Neutrophil (primary cell): ENCODE measurements at regions not wholly inside any gene's neighbourhood (a gene's known extent, or its start where the extent isn't known, plus 50 kb on each side); places are given as distances from the start of the nearest gene placed in this dataset.

ENCODE experiments used
- H3K27ac ChIP-seq: fragments of 200-600 bp; sonication (generic); 2 replicates; pipeline ENCODE4 v1.5.1; 2016; ENCODE audit warnings: mild to moderate bottlenecking, moderate library complexity
- H3K27me3 ChIP-seq: fragments of 200-600 bp; sonication (generic); 2 replicates; pipeline ENCODE4 v1.6.0; 2016; ENCODE audit warnings: mild to moderate bottlenecking
- H3K36me3 ChIP-seq: fragments of 200-600 bp; sonication (generic); 2 replicates; pipeline ENCODE4 v1.5.1; 2017
- H3K4me1 ChIP-seq, 2 experiments: fragments of 200-600 bp in 1 of 2; sonication (generic) in 1 of 2; 1 replicate in 1 of 2; 2 replicates in 1 of 2; pipeline versions ENCODE4 v1.5.1 to v1.6.1; 2013 to 2016; ENCODE audit warnings: low read depth in 1 of 2, low read length in 1 of 2, mild to moderate bottlenecking in 1 of 2, moderate library complexity in 1 of 2; ENCODE audit not compliant: control insufficient read depth in 1 of 2, insufficient read depth in 1 of 2
- H3K4me3 ChIP-seq, 2 experiments: fragments of 200-600 bp in 1 of 2; sonication (generic) in 1 of 2; 1 replicate in 1 of 2; 2 replicates in 1 of 2; pipeline ENCODE4 v1.5.1; 2013 to 2016; ENCODE audit warnings: low read depth in 1 of 2, low read length in 1 of 2, mild to moderate bottlenecking in 1 of 2, moderate library complexity in 1 of 2
- H3K9me3 ChIP-seq: fragments of 200-600 bp; sonication (generic); 2 replicates; pipeline ENCODE4 v1.5.1; 2016
- CTCF ChIP-seq: fragments of 200-600 bp; sonication (generic); IDR thresholded peaks from 2 replicates; pipeline ENCODE4 v1.5.1; 2016; ENCODE audit warnings: antibody characterized with exemption

- Histone ChIP-seq H3K27ac (no peak overlapping the region), H3K36me3 (no peaks in the 10 kb centered on the region), H3K4me3 (no peak overlapping the region), H3K4me1 (no peaks in the 10 kb centered on the region), H3K27me3 (no peaks in the 10 kb centered on the region), H3K9me3 (no peaks in the 10 kb centered on the region)
- no peak for TF ChIP-seq CTCF
Measured at GRCh38 chr11:116543911-116544475, 228.8 kb downstream of the BUD13 start.

GRCh38 chr11:116543099-116543498 is 229.7 kb downstream of the BUD13 start:
- no peaks in the 10 kb centered on the region for H3K36me3 ChIP-seq
- no peak overlapping the region for H3K4me3 ChIP-seq
- H3K27me3 ChIP-seq, result peaks cover 3% of the 10 kb centered on the region
- no peak for TF ChIP-seq CTCF
- no peak overlapping the region for H3K27ac ChIP-seq
- no peaks in the 10 kb centered on the region for H3K9me3 ChIP-seq
- no peaks in the 10 kb centered on the region for H3K4me1 ChIP-seq

- H3K9me3 ChIP-seq, result no peaks in the 10 kb centered on the region
- TF ChIP-seq CTCF, result no peak
- H3K27ac ChIP-seq, result no peak overlapping the region
- H3K36me3 ChIP-seq, result no peaks in the 10 kb centered on the region
- peaks cover 10% of the 10 kb centered on the region for H3K27me3 ChIP-seq
- H3K4me1 ChIP-seq, result no peaks in the 10 kb centered on the region
- H3K4me3 ChIP-seq, result no peak overlapping the region
Measured at GRCh38 chr11:116542406-116542805, 230.4 kb downstream of the BUD13 start.

- Histone ChIP-seq H3K27me3 (peaks cover 10% of the 10 kb centered on the region), H3K27ac (no peak overlapping the region), H3K4me1 (no peaks in the 10 kb centered on the region), H3K36me3 (no peaks in the 10 kb centered on the region), H3K9me3 (no peaks in the 10 kb centered on the region), H3K4me3 (no peak overlapping the region)
- no peak for TF ChIP-seq CTCF
Measured at GRCh38 chr11:116541460-116541859, 231.3 kb downstream of the BUD13 start.

GRCh38 chr11:116540645-116541304 is 232.0 kb downstream of the BUD13 start:
- Histone ChIP-seq H3K9me3 (no peaks in the 10 kb centered on the region), H3K4me3 (no peak overlapping the region), H3K4me1 (no peaks in the 10 kb centered on the region), H3K27me3 (peaks cover 16% of the 10 kb centered on the region), H3K27ac (no peak overlapping the region), H3K36me3 (no peaks in the 10 kb centered on the region)
- TF ChIP-seq CTCF, result no peak
